ENCODE measurements at regions not wholly inside any gene's neighbourhood (a gene's known extent, or its start where the extent isn't known, plus 50 kb on each side); places are given as distances from the start of the nearest gene placed in this dataset.
A peak's percentile ranks its signal among the peaks of the same experiment; 100 is the strongest.

- Histone ChIP-seq H4K91ac (ENCODE audit: low read length) (peak overlapping the region; percentile 53), H3K9ac (ENCODE audit: low read length) (no peak overlapping the region), H3K14ac (ENCODE audit: low read length in 2 of 2) (no peak overlapping the region), H2AK5ac (ENCODE audit: low read length, severe bottlenecking) (peak overlapping the region; percentile 67), H2AFZ (ENCODE audit: low read depth, low read length) (no peak overlapping the region), H3K27ac (ENCODE audit: low read length, poor library complexity, severe bottlenecking) (no peak overlapping the region), H3K27me3 (ENCODE audit: control insufficient read depth in 1 of 2, insufficient read depth in 1 of 2, low read length in 2 of 2) (no peaks in the 10 kb centered on the region), H3K4me3 (ENCODE audit: insufficient read depth in 1 of 2, low read depth in 1 of 2, low read length in 2 of 2) (no peak overlapping the region), H3K18ac (ENCODE audit: low read depth in 1 of 2, low read length in 2 of 2) (peak overlapping the region; percentile 59 to 67), H2BK15ac (ENCODE audit: low read depth, poor library complexity, severe bottlenecking) (no peak overlapping the region), H3K4me1 (ENCODE audit: control insufficient read depth, insufficient read depth, low read depth, low read length) (peaks cover 2% of the 10 kb centered on the region), H3K4ac (ENCODE audit: low read depth in 1 of 2, low read length in 2 of 2) (peak overlapping the region in 1 of 2 experiments; percentile 70), H2BK120ac (ENCODE audit: low read depth, low read length) (no peak overlapping the region), H3K9me3 (ENCODE audit: control insufficient read depth, low read length) (no peaks in the 10 kb centered on the region), H3K79me1 (replicated peaks; ENCODE audit: low read length, poor library complexity, severe bottlenecking) (no peaks in the 10 kb centered on the region), H4K8ac (ENCODE audit: low read length) (peak overlapping the region; percentile 77), H2BK5ac (ENCODE audit: low read depth, low read length, poor library complexity, severe bottlenecking) (no peak overlapping the region), H3K23ac (ENCODE audit: low read length in 2 of 2) (no peak overlapping the region), H3K36me3 (ENCODE audit: control insufficient read depth in 1 of 2, insufficient read depth in 2 of 2, low read depth in 1 of 2, low read length in 2 of 2) (no peaks in the 10 kb centered on the region), H3K4me2 (ENCODE audit: low read length, poor library complexity, severe bottlenecking) (no peak overlapping the region), H2BK12ac (ENCODE audit: low read length in 2 of 2) (peak overlapping the region in 1 of 2 experiments; percentile 34)
- 94% methylated on average over 5 of the region's 5 CpGs for WGBS
- no peak for DNase-seq
These were observed 372.7 kb upstream of the CITED2 start for GRCh38 chr6:139747154-139747553.

- no peak overlapping the region for H3K14ac ChIP-seq (ENCODE audit: low read length in 2 of 2)
- 89% methylated on average over 2 of the region's 4 CpGs for WGBS
- no peak overlapping the region for H3K4me3 ChIP-seq (ENCODE audit: insufficient read depth in 1 of 2, low read depth in 1 of 2, low read length in 2 of 2)
- H2BK120ac ChIP-seq (ENCODE audit: low read depth, low read length): no peak overlapping the region
- no peaks in the 10 kb centered on the region for H3K79me1 ChIP-seq (replicated peaks; ENCODE audit: low read length, poor library complexity, severe bottlenecking)
- H4K91ac ChIP-seq (ENCODE audit: low read length): no peak overlapping the region
- no peak overlapping the region for H3K23ac ChIP-seq (ENCODE audit: low read length in 2 of 2)
- H3K27me3 ChIP-seq (ENCODE audit: control insufficient read depth in 1 of 2, insufficient read depth in 1 of 2, low read length in 2 of 2): no peaks in the 10 kb centered on the region
- H2AFZ ChIP-seq (ENCODE audit: low read depth, low read length): no peak overlapping the region
- no peaks in the 10 kb centered on the region for H3K4me1 ChIP-seq (ENCODE audit: control insufficient read depth, insufficient read depth, low read depth, low read length)
- H3K18ac ChIP-seq (ENCODE audit: low read depth in 1 of 2, low read length in 2 of 2): no peak overlapping the region
- no peak overlapping the region for H2BK15ac ChIP-seq (ENCODE audit: low read depth, poor library complexity, severe bottlenecking)
- H3K9me3 ChIP-seq (ENCODE audit: control insufficient read depth, low read length): no peaks in the 10 kb centered on the region
- no peak overlapping the region for H3K27ac ChIP-seq (ENCODE audit: low read length, poor library complexity, severe bottlenecking)
- H2AK5ac ChIP-seq (ENCODE audit: low read length, severe bottlenecking): no peak overlapping the region
- no peak overlapping the region for H3K9ac ChIP-seq (ENCODE audit: low read length)
- H2BK5ac ChIP-seq (ENCODE audit: low read depth, low read length, poor library complexity, severe bottlenecking): no peak overlapping the region
- no peak overlapping the region for H3K4me2 ChIP-seq (ENCODE audit: low read length, poor library complexity, severe bottlenecking)
- no peak overlapping the region for H4K8ac ChIP-seq (ENCODE audit: low read length)
- H3K36me3 ChIP-seq (ENCODE audit: control insufficient read depth in 1 of 2, insufficient read depth in 2 of 2, low read depth in 1 of 2, low read length in 2 of 2): no peaks in the 10 kb centered on the region
- no peak overlapping the region for H3K4ac ChIP-seq (ENCODE audit: low read depth in 1 of 2, low read length in 2 of 2)
- no peak overlapping the region for H2BK12ac ChIP-seq (ENCODE audit: low read length in 2 of 2)
- DNase-seq: no peak
These were observed 370.4 kb upstream of the CITED2 start for GRCh38 chr6:139744891-139745290.

GRCh38 chr6:139743664-139744437 lies 369.4 kb upstream of the CITED2 start:
- Histone ChIP-seq H2AFZ (ENCODE audit: low read depth, low read length) (no peak overlapping the region), H4K8ac (ENCODE audit: low read length) (no peak overlapping the region), H2BK12ac (ENCODE audit: low read length in 2 of 2) (no peak overlapping the region), H3K9me3 (ENCODE audit: control insufficient read depth, low read length) (no peaks in the 10 kb centered on the region), H3K18ac (ENCODE audit: low read depth in 1 of 2, low read length in 2 of 2) (no peak overlapping the region), H2BK120ac (ENCODE audit: low read depth, low read length) (no peak overlapping the region), H3K27me3 (ENCODE audit: control insufficient read depth in 1 of 2, insufficient read depth in 1 of 2, low read length in 2 of 2) (no peaks in the 10 kb centered on the region), H3K14ac (ENCODE audit: low read length in 2 of 2) (no peak overlapping the region), H3K4me3 (ENCODE audit: insufficient read depth in 1 of 2, low read depth in 1 of 2, low read length in 2 of 2) (no peak overlapping the region), H3K23ac (ENCODE audit: low read length in 2 of 2) (no peak overlapping the region), H2BK5ac (ENCODE audit: low read depth, low read length, poor library complexity, severe bottlenecking) (no peak overlapping the region), H2BK15ac (ENCODE audit: low read depth, poor library complexity, severe bottlenecking) (no peak overlapping the region), H3K79me1 (replicated peaks; ENCODE audit: low read length, poor library complexity, severe bottlenecking) (no peaks in the 10 kb centered on the region), H3K4me1 (ENCODE audit: control insufficient read depth, insufficient read depth, low read depth, low read length) (no peaks in the 10 kb centered on the region), H3K9ac (ENCODE audit: low read length) (no peak overlapping the region), H3K4me2 (ENCODE audit: low read length, poor library complexity, severe bottlenecking) (no peak overlapping the region), H2AK5ac (ENCODE audit: low read length, severe bottlenecking) (peak overlapping the region; percentile 23), H3K36me3 (ENCODE audit: control insufficient read depth in 1 of 2, insufficient read depth in 2 of 2, low read depth in 1 of 2, low read length in 2 of 2) (no peaks in the 10 kb centered on the region), H3K27ac (ENCODE audit: low read length, poor library complexity, severe bottlenecking) (peak overlapping the region; percentile 80), H4K91ac (ENCODE audit: low read length) (no peak overlapping the region), H3K4ac (ENCODE audit: low read depth in 1 of 2, low read length in 2 of 2) (no peak overlapping the region)
- WGBS: 86% methylated on average over 2 of the region's 3 CpGs
- peak; percentile 68 for DNase-seq

GRCh38 chr6:139742671-139743070 lies 368.2 kb upstream of the CITED2 start:
- Histone ChIP-seq H2AK5ac (ENCODE audit: low read length, severe bottlenecking) (no peak overlapping the region), H3K36me3 (ENCODE audit: control insufficient read depth in 1 of 2, insufficient read depth in 2 of 2, low read depth in 1 of 2, low read length in 2 of 2) (no peaks in the 10 kb centered on the region), H3K79me1 (replicated peaks; ENCODE audit: low read length, poor library complexity, severe bottlenecking) (no peaks in the 10 kb centered on the region), H3K9ac (ENCODE audit: low read length) (no peak overlapping the region), H2BK120ac (ENCODE audit: low read depth, low read length) (no peak overlapping the region), H3K4me2 (ENCODE audit: low read length, poor library complexity, severe bottlenecking) (no peak overlapping the region), H3K18ac (ENCODE audit: low read depth in 1 of 2, low read length in 2 of 2) (no peak overlapping the region), H3K4ac (ENCODE audit: low read depth in 1 of 2, low read length in 2 of 2) (no peak overlapping the region), H3K27ac (ENCODE audit: low read length, poor library complexity, severe bottlenecking) (no peak overlapping the region), H3K23ac (ENCODE audit: low read length in 2 of 2) (no peak overlapping the region), H4K91ac (ENCODE audit: low read length) (no peak overlapping the region), H3K9me3 (ENCODE audit: control insufficient read depth, low read length) (no peaks in the 10 kb centered on the region), H3K27me3 (ENCODE audit: control insufficient read depth in 1 of 2, insufficient read depth in 1 of 2, low read length in 2 of 2) (no peaks in the 10 kb centered on the region), H3K14ac (ENCODE audit: low read length in 2 of 2) (no peak overlapping the region), H2BK15ac (ENCODE audit: low read depth, poor library complexity, severe bottlenecking) (no peak overlapping the region), H2BK5ac (ENCODE audit: low read depth, low read length, poor library complexity, severe bottlenecking) (no peak overlapping the region), H3K4me1 (ENCODE audit: control insufficient read depth, insufficient read depth, low read depth, low read length) (no peaks in the 10 kb centered on the region), H2AFZ (ENCODE audit: low read depth, low read length) (no peak overlapping the region), H3K4me3 (ENCODE audit: insufficient read depth in 1 of 2, low read depth in 1 of 2, low read length in 2 of 2) (no peak overlapping the region), H4K8ac (ENCODE audit: low read length) (no peak overlapping the region), H2BK12ac (ENCODE audit: low read length in 2 of 2) (no peak overlapping the region)
- WGBS: 67% methylated on average over 1 of the region's 1 CpG
- DNase-seq: no peak
